ENCODE measurements at regions not wholly inside any gene's neighbourhood (a gene's known extent, or its start where the extent isn't known, plus 50 kb on each side); places are given as distances from the start of the nearest gene placed in this dataset.

DNA sequence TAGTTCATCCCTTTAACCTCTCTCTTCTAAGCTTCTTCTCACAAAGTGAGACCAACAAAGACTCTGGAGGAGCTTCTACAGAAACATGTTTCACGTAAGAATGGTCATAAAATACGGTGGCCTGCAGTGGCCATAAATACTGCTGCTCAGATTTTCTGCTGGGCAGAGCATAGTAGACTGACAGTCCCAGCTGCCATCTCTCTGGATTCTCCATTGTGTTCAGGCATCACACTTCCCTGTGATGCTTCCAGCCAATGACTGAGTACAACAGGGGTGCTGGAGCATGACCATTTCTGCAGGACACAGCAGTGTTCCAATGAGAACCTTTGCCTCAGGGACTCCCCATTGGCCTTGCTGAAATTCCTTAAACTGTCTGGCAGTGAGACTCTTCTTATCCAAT, 392.6 kb downstream of the MMUT start:
- no peak for TF ChIP-seq POLR2A (IDR thresholded peaks at IDR 0.05; ENCODE audit: low read depth, low read length)
- TF ChIP-seq POLR2AphosphoS5 (IDR thresholded peaks at IDR 0.05; ENCODE audit: low read depth, low read length): no peak
